Hepatocyte (in vitro differentiated cells): ENCODE measurements at regions not wholly inside any gene's neighbourhood (a gene's known extent, or its start where the extent isn't known, plus 50 kb on each side); places are given as distances from the start of the nearest gene placed in this dataset.

ENCODE experiments used
- CTCF ChIP-seq: fragments of 200-600 bp; sonication (generic); IDR thresholded peaks from 2 replicates; pipeline ENCODE4 v1.5.1; 2016; ENCODE audit warnings: antibody characterized with exemption, mild to moderate bottlenecking; ENCODE audit not compliant: poor library complexity
- EZH2 ChIP-seq: fragments of 200-600 bp; sonication (generic); IDR thresholded peaks from 2 replicates; pipeline ENCODE4 v1.6.1; 2016; ENCODE audit warnings: antibody characterized with exemption, mild to moderate bottlenecking, borderline replicate concordance

DNA sequence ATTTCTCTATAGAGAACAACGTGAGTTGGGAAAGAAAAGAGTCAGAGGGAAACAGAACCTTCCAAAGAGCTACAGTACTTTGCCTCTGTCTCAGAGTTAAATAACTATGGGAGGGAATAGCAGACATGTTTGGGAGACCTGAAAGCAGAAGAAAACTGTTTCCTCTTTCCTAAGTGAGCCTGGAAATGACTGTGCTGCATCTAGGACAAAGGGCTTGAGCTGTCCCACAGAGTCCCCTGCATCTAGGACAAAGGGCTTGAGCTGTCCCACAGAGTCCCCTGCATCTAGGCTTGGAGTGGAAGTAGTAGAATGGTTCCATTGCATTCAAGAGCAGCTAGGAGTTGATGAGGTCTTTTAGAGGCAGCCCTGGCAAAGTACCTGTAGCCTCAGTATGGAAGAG is 149.7 kb downstream of the DKK1 start:
- TF ChIP-seq CTCF (no peak), EZH2 (no peak)
